GM12878 (cell line): ENCODE measurements at regions not wholly inside any gene's neighbourhood (a gene's known extent, or its start where the extent isn't known, plus 50 kb on each side); places are given as distances from the start of the nearest gene placed in this dataset.

Experiments used
- ATAC-seq: fragments of 200-7000 bp; cut with Tn5 transposase; 3 replicates; pipeline ENCODE4 v1.9.1; 2020; ENCODE audit warnings: mild to moderate bottlenecking, moderate library complexity
- BruUV-seq: library from RNA; stranded (reverse); fragments of 400-500 nt; replicated peaks from 2 replicates; lab custom pipeline; 2021; lab: Mats Ljungman, UMichigan
- CTCF ChIA-PET: fragments of 300-600 bp; sonication (Branson Sonifier 250); formaldehyde crosslinking; extraction: SDS; loops from one replicate; lab custom pipeline; 2021; ENCODE audit warnings: inconsistent platforms; lab: Yijun Ruan, JAX
- POLR2A ChIA-PET: fragments of 350-600 bp; formaldehyde crosslinking; extraction: SDS; loops from one replicate; lab custom pipeline; 2021; ENCODE audit warnings: inconsistent platforms; lab: Charles Lee
- RAD21 ChIA-PET: fragments of 300-600 bp; sonication (Branson Sonifier 250); formaldehyde crosslinking; loops from one replicate; lab custom pipeline; 2023; ENCODE audit warnings: antibody characterized with exemption; ENCODE audit not compliant: unreplicated experiment; lab: Charles Lee
- SMC1A ChIA-PET: fragments of 300-600 bp; sonication (Branson Sonifier 250); formaldehyde crosslinking; loops from one replicate; lab custom pipeline; 2023; ENCODE audit not compliant: unreplicated experiment, uncharacterized antibody; lab: Charles Lee
- DNase-seq: peaks from one replicate; pipeline ENCODE4 v3.0.0-alpha.2; 2011; ENCODE audit warnings: low read depth, low spot score
- FAIRE-seq: peaks from 3 replicates; lab custom pipeline; 2011; peaks lifted over from hg19 to GRCh38; lab: Jason Lieb, UNC
- H2AFZ ChIP-seq: 2 replicates; pipeline ENCODE4 v1.6.0; 2011; ENCODE audit warnings: low read depth, low read length, control low read depth; ENCODE audit not compliant: control insufficient read depth
- H3K27ac ChIP-seq: 2 replicates; pipeline ENCODE4 v1.5.1; 2011; ENCODE audit warnings: control low read depth; ENCODE audit not compliant: control insufficient read depth, insufficient read depth
- H3K27me3 ChIP-seq, 2 experiments: replicated peaks in 1 of 2; 2 replicates each; pipeline versions ENCODE4 v1.6.0 to v1.6.1; 2011; ENCODE audit warnings: low read length in 1 of 2; ENCODE audit not compliant: control insufficient read depth in 2 of 2, insufficient read depth in 2 of 2
- H3K36me3 ChIP-seq, 2 experiments: 2 replicates each; pipeline ENCODE4 v1.5.1; 2011; ENCODE audit warnings: low read length in 1 of 2; ENCODE audit not compliant: control insufficient read depth in 2 of 2, insufficient read depth in 2 of 2
- H3K4me1 ChIP-seq: 2 replicates; pipeline ENCODE4 v1.6.1; 2011; ENCODE audit warnings: mild to moderate bottlenecking, low read length, moderate library complexity, mixed read lengths; ENCODE audit not compliant: control insufficient read depth, insufficient read depth
- H3K4me2 ChIP-seq: 2 replicates; pipeline ENCODE4 v1.6.0; 2011; ENCODE audit warnings: control low read depth; ENCODE audit not compliant: control insufficient read depth, insufficient read depth
- H3K4me3 ChIP-seq: fragments of 200-600 bp; sonication (generic); 2 replicates; pipeline ENCODE4 v1.5.1; 2016
- H3K79me2 ChIP-seq: 2 replicates; pipeline ENCODE4 v1.6.0; 2011; ENCODE audit warnings: low read length; ENCODE audit not compliant: control insufficient read depth, insufficient read depth
- H3K9ac ChIP-seq: 2 replicates; pipeline ENCODE4 v1.8.0; 2011; ENCODE audit warnings: low read length, control low read depth, mixed read lengths; ENCODE audit not compliant: control insufficient read depth, insufficient read depth
- H3K9me3 ChIP-seq: replicated peaks from 3 replicates; pipeline ENCODE4 v1.5.1; 2011; ENCODE audit warnings: mild to moderate bottlenecking, low read length; ENCODE audit not compliant: control insufficient read depth, insufficient read depth
- H4K20me1 ChIP-seq: 2 replicates; pipeline ENCODE4 v1.6.0; 2011; ENCODE audit not compliant: control insufficient read depth, insufficient read depth
- ATF3 ChIP-seq: IDR thresholded peaks from 2 replicates; pipeline ENCODE4 v1.6.1; 2011; ENCODE audit warnings: low read depth, mild to moderate bottlenecking, low read length, moderate library complexity, borderline replicate concordance; ENCODE audit errors: extremely low read depth
- E4F1 ChIP-seq: fragments of 450-650 bp; IDR thresholded peaks from 2 replicates; pipeline ENCODE4 v1.6.1; 2018; ENCODE audit warnings: borderline replicate concordance, mild to moderate bottlenecking; ENCODE audit not compliant: partially characterized antibody
- FOXK2 ChIP-seq: fragments of 450-650 bp; IDR thresholded peaks from 2 replicates; pipeline ENCODE4 v1.6.1; 2017; ENCODE audit warnings: mild to moderate bottlenecking, moderate library complexity
- FOXM1 ChIP-seq: IDR thresholded peaks from 2 replicates; pipeline ENCODE4 v1.6.1; 2012; ENCODE audit warnings: low read depth, mild to moderate bottlenecking, inconsistent platforms, low read length, moderate library complexity
- KLF5 ChIP-seq: fragments of 450-650 bp; IDR thresholded peaks from 2 replicates; pipeline ENCODE4 v1.6.1; 2014; ENCODE audit warnings: mild to moderate bottlenecking; ENCODE audit not compliant: partially characterized antibody
- PAX8 ChIP-seq: fragments of 450-650 bp; IDR thresholded peaks from 2 replicates; pipeline ENCODE4 v1.6.1; 2017; ENCODE audit warnings: mild to moderate bottlenecking, moderate library complexity
- PRDM15 ChIP-seq: fragments of 450-650 bp; formaldehyde crosslinking; IDR thresholded peaks from 2 replicates; pipeline ENCODE4 v1.4.0; 2020; ENCODE audit warnings: mild to moderate bottlenecking, moderate library complexity
- STAT1 ChIP-seq: fragments of 450-650 bp; conservative IDR thresholded peaks from 2 replicates; pipeline ENCODE4 v1.6.1; 2014; ENCODE audit warnings: antibody characterized with exemption, mild to moderate bottlenecking
- TCF7 ChIP-seq: IDR thresholded peaks from 2 replicates; pipeline ENCODE4 v1.6.1; 2014; ENCODE audit warnings: antibody characterized with exemption, borderline replicate concordance
- ZBTB11 ChIP-seq: fragments of 450-650 bp; formaldehyde crosslinking; IDR thresholded peaks from 2 replicates; pipeline ENCODE4 v1.5.0; 2022; ENCODE audit warnings: mild to moderate bottlenecking, missing genetic modification characterization
- ZBTB4 ChIP-seq: fragments of 450-650 bp; formaldehyde crosslinking; IDR thresholded peaks from 2 replicates; pipeline ENCODE4 v1.4.0; 2022; ENCODE audit warnings: mild to moderate bottlenecking, moderate library complexity
- ZNF24 ChIP-seq: fragments of 450-650 bp; IDR thresholded peaks from 2 replicates; pipeline ENCODE4 v1.6.1; 2017; ENCODE audit warnings: antibody characterized with exemption, mild to moderate bottlenecking
- WGBS: methylation state at CpG from one replicate; pipeline ENCODE4 v1.1.6; 2016; ENCODE audit warnings: low lambda C conversion rate; ENCODE audit not compliant: insufficient replicate concordance, insufficient coverage; ENCODE audit errors: missing lambda C conversion rate; 5-methylcytosine and 5-hydroxymethylcytosine counted together
- in situ Hi-C: fragments of 300-500 bp; cut with MboI; formaldehyde crosslinking; loops from 9 replicates; pipeline ENCODE4 v1.14.3; 2018; ENCODE audit warnings: mixed read lengths
- intact Hi-C: fragments of 100-400 bp; cut with micrococcal nuclease; formaldehyde crosslinking; loops from one replicate; pipeline ENCODE4 v1.14.2; 2022; ENCODE audit not compliant: unreplicated experiment

- Histone ChIP-seq H4K20me1 (no peaks in the 10 kb centered on the region), H3K27me3 (no peaks in the 10 kb centered on the region), H2AFZ (no peak overlapping the region), H3K4me1 (no peaks in the 10 kb centered on the region), H3K36me3 (no peaks in the 10 kb centered on the region), H3K79me2 (no peaks in the 10 kb centered on the region), H3K4me2 (no peak overlapping the region), H3K9me3 (no peaks in the 10 kb centered on the region), H3K9ac (no peak overlapping the region), H3K27ac (no peak overlapping the region), H3K4me3 (no peak overlapping the region)
- no TSS peak for BruUV-seq
- WGBS = 32% methylated on average over 4 of the region's 4 CpGs
- intact Hi-C loops (no loop called here), in situ Hi-C loops (no loop called here)
- SMC1A ChIA-PET = no interaction called here
- RAD21 ChIA-PET = no interaction called here
- CTCF ChIA-PET = no interaction called here
- FAIRE-seq (no peak), ATAC-seq (no peak), DNase-seq (no peak)
- POLR2A ChIA-PET = no interaction called here
- TF ChIP-seq E4F1 = no peak
- no peak for TF ChIP-seq KLF5
- TF ChIP-seq ZBTB11 (CRISPR knock-in tag) = no peak
- no peak for TF ChIP-seq PRDM15
- no peak for TF ChIP-seq ZBTB4 (CRISPR knock-in tag)
- TF ChIP-seq ATF3 = no peak
- TF ChIP-seq STAT1 = no peak
- TF ChIP-seq TCF7 = no peak
- no peak for TF ChIP-seq ZNF24
- TF ChIP-seq FOXM1 = no peak
- TF ChIP-seq FOXK2 = no peak
- TF ChIP-seq PAX8 = no peak
Observed at GRCh38 chr2:235360446-235360845, 133.4 kb upstream of the AGAP1 start.
